ENCODE measurements at regions not wholly inside any gene's neighbourhood (a gene's known extent, or its start where the extent isn't known, plus 50 kb on each side); places are given as distances from the start of the nearest gene placed in this dataset.

DNA sequence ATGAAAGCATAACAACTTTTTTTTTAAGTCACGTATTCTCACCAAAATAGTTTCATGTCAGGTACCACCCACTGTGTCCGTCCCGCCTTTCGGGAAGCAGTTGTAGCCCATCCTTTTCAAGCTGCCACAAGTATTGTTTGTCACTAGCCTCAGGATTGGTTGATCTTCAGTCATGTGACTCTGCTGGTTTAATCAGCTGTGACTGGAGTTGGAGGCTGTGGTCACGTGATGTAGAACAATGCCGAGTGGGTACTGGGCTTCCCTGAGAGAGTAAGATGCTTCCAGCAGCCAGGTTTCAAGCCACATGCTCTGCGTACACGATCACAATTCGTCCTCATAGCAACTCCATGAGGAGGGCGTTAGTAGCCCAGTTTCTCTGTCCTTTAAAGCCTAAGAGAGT, 83.0 kb upstream of the WSCD2 start (continued):
- TF ChIP-seq E2F4 (CRISPR knock-in tag; IDR thresholded peaks at IDR 0.05; ENCODE audit: low read depth) (no peak), ZNF695 (CRISPR knock-in tag; IDR thresholded peaks at IDR 0.05) (no peak), NR2F6 (CRISPR knock-in tag; IDR thresholded peaks at IDR 0.05) (no peak), PBX2 (CRISPR knock-in tag; IDR thresholded peaks at IDR 0.05; ENCODE audit: low read depth) (no peak), PBX2 (tag; conservative IDR thresholded peaks at IDR 0.05; ENCODE audit: low read depth) (no peak), CBFA2T2 (conservative IDR thresholded peaks at IDR 0.05) (peak; percentile 80), HDAC3 (IDR thresholded peaks at IDR 0.05; ENCODE audit: borderline replicate concordance, partially characterized antibody) (no peak), SNRNP70 (optimal IDR thresholded peaks at IDR 0.05; ENCODE audit: low read depth, low read length) (no peak), COPS2 (conservative IDR thresholded peaks at IDR 0.05) (no peak), ZNF830 (CRISPR knock-in tag; IDR thresholded peaks at IDR 0.05) (no peak), ZNF121 (CRISPR knock-in tag; conservative IDR thresholded peaks at IDR 0.05) (no peak), RNF2 (IDR thresholded peaks at IDR 0.05) (no peak), ZNF175 (CRISPR knock-in tag; IDR thresholded peaks at IDR 0.05; ENCODE audit: low read depth) (no peak), RCOR1 (IDR thresholded peaks at IDR 0.05; ENCODE audit: borderline replicate concordance in 1 of 2, low read depth in 2 of 2, low read length in 2 of 2) (no peak), NR4A1 (CRISPR knock-in tag; IDR thresholded peaks at IDR 0.05) (no peak), NR4A1 (tag; IDR thresholded peaks at IDR 0.05) (no peak), ARHGAP35 (IDR thresholded peaks at IDR 0.05; ENCODE audit: partially characterized antibody) (no peak)
- TF ChIP-seq, protein P1, sequence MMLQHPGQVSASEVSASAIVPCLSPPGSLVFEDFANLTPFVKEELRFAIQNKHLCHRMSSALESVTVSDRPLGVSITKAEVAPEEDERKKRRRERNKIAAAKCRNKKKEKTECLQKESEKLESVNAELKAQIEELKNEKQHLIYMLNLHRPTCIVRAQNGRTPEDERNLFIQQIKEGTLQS (IDR thresholded peaks at IDR 0.05) = no peak
- TF ChIP-seq, protein P1 (CRISPR knock-in tag; conservative IDR thresholded peaks at IDR 0.05) = no peak
- TF ChIP-seq, protein P2, sequence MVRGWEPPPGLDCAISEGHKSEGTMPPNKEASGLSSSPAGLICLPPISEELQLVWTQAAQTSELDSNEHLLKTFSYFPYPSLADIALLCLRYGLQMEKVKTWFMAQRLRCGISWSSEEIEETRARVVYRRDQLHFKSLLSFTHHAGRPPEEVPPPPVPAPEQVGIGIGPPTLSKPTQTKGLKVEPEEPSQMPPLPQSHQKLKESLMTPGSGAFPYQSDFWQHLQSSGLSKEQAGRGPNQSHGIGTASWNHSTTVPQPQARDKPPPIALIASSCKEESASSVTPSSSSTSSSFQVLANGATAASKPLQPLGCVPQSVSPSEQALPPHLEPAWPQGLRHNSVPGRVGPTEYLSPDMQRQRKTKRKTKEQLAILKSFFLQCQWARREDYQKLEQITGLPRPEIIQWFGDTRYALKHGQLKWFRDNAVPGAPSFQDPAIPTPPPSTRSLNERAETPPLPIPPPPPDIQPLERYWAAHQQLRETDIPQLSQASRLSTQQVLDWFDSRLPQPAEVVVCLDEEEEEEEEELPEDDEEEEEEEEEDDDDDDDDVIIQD (CRISPR knock-in tag; IDR thresholded peaks at IDR 0.05) = no peak
- TF ChIP-seq, protein P3, sequence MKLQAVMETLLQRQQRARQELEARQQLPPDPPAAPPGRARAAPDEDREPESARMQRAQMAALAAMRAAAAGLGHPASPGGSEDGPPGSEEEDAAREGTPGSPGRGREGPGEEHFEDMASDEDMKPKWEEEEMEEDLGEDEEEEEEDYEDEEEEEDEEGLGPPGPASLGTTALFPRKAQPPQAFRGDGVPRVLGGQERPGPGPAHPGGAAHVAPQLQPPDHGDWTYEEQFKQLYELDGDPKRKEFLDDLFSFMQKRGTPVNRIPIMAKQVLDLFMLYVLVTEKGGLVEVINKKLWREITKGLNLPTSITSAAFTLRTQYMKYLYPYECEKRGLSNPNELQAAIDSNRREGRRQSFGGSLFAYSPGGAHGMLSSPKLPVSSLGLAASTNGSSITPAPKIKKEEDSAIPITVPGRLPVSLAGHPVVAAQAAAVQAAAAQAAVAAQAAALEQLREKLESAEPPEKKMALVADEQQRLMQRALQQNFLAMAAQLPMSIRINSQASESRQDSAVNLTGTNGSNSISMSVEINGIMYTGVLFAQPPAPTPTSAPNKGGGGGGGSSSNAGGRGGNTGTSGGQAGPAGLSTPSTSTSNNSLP (IDR thresholded peaks at IDR 0.05; ENCODE audit: borderline replicate concordance, low read depth, low read length) = no peak
- TF ChIP-seq, protein P4, sequence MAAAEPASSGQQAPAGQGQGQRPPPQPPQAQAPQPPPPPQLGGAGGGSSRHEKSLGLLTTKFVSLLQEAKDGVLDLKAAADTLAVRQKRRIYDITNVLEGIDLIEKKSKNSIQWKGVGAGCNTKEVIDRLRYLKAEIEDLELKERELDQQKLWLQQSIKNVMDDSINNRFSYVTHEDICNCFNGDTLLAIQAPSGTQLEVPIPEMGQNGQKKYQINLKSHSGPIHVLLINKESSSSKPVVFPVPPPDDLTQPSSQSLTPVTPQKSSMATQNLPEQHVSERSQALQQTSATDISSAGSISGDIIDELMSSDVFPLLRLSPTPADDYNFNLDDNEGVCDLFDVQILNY (CRISPR knock-in tag; IDR thresholded peaks at IDR 0.05) = no peak

All from K562 (cell line).